ENCODE measurements at regions not wholly inside any gene's neighbourhood (a gene's known extent, or its start where the extent isn't known, plus 50 kb on each side); places are given as distances from the start of the nearest gene placed in this dataset.

GRCh38 chr6:88456221-88456859 lies 290.2 kb upstream of the CNR1 start:
- TF ChIP-seq EZH2 (IDR thresholded peaks at IDR 0.05; ENCODE audit: low read length) (no peak), CTCF (optimal IDR thresholded peaks at IDR 0.05 in 1 of 3, IDR thresholded peaks at IDR 0.05 in 1 of 3, conservative IDR thresholded peaks at IDR 0.05 in 1 of 3; ENCODE audit: extremely low read depth in 1 of 3, insufficient read depth in 2 of 3, low read length in 3 of 3) (no peak)
